ENCODE measurements at regions not wholly inside any gene's neighbourhood (a gene's known extent, or its start where the extent isn't known, plus 50 kb on each side); places are given as distances from the start of the nearest gene placed in this dataset.

DNA sequence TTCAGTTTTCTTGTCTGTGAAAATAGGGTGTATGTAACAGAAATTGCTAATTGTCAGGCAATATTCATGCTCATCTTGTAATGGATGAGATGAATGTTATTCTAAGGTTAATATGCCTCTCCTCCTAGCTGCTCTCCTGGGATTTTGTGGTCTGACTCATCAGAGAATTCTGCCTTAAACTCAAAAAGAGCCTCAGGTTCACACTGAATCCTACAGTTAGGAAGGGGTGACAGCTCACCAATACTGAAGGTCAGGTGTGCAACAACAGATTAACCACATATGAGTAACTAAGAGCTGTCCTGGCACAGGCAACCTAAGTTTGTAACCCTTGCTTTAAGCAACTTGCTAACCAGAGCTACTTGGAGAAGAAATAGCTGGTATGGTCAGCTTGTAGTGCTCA lies 197.7 kb downstream of the SPATA18 start:
- Mint-ChIP-seq H3K27me3 (ENCODE audit: unreplicated experiment) (peaks cover 17% of the 10 kb centered on the region), H3K27ac (ENCODE audit: unreplicated experiment) (no peak overlapping the region), H3K36me3 (ENCODE audit: unreplicated experiment) (no peaks in the 10 kb centered on the region), H3K4me1 (ENCODE audit: unreplicated experiment) (peaks cover 6% of the 10 kb centered on the region), H3K4me3 (ENCODE audit: unreplicated experiment) (no peak overlapping the region), H3K9me3 (ENCODE audit: unreplicated experiment) (peaks cover 12% of the 10 kb centered on the region)
- no peak for DNase-seq (ENCODE audit: extremely low spot score, unreplicated experiment)
- TF ChIP-seq, protein P1, sequence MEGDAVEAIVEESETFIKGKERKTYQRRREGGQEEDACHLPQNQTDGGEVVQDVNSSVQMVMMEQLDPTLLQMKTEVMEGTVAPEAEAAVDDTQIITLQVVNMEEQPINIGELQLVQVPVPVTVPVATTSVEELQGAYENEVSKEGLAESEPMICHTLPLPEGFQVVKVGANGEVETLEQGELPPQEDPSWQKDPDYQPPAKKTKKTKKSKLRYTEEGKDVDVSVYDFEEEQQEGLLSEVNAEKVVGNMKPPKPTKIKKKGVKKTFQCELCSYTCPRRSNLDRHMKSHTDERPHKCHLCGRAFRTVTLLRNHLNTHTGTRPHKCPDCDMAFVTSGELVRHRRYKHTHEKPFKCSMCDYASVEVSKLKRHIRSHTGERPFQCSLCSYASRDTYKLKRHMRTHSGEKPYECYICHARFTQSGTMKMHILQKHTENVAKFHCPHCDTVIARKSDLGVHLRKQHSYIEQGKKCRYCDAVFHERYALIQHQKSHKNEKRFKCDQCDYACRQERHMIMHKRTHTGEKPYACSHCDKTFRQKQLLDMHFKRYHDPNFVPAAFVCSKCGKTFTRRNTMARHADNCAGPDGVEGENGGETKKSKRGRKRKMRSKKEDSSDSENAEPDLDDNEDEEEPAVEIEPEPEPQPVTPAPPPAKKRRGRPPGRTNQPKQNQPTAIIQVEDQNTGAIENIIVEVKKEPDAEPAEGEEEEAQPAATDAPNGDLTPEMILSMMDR (IDR thresholded peaks at IDR 0.05): no peak

DNA sequence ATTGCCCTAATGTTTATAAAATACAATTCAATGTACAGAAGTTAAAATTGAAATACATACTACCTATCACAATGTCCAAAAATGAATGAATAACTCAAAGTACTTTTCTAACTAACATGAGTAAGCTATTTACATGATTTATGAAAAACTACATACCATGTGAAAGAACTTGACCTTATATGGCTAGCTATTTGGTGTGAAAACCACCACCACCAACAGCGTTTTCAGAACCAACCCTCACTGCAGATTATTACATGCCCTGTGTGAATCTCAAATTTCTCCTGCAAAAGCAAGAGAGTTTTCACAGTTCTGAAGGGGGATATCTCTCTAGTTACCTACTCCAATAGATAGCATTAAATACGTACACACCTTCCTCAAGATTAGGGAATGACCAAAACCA lies 198.5 kb downstream of the SPATA18 start:
- TF ChIP-seq, protein P1 (IDR thresholded peaks at IDR 0.05): no peak
- Mint-ChIP-seq H3K9me3 (ENCODE audit: unreplicated experiment) (peaks cover 12% of the 10 kb centered on the region), H3K36me3 (ENCODE audit: unreplicated experiment) (no peaks in the 10 kb centered on the region), H3K4me3 (ENCODE audit: unreplicated experiment) (no peak overlapping the region), H3K27ac (ENCODE audit: unreplicated experiment) (no peak overlapping the region), H3K27me3 (ENCODE audit: unreplicated experiment) (peaks cover 11% of the 10 kb centered on the region), H3K4me1 (ENCODE audit: unreplicated experiment) (peaks cover 6% of the 10 kb centered on the region)
- no peak for DNase-seq (ENCODE audit: extremely low spot score, unreplicated experiment)

DNA sequence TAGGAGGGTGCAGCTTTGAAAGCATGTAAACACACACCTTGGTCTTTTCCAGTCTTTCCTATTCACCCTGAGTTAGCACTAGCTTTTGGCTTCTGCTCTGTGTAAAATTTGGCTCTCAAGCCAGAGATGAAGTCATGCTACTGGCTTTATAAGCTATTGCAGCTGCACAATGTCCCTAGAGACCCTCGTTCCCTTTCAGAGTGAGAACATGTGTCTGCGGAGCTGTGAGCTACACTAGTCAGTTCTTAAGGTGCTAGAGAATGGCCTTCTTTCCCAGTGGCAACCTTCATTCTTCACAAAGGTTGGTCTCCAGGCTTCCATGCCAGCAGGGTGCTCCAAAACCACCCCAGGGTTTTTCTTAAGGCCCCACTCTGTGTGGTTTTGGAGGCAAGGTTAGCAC lies 199.1 kb downstream of the SPATA18 start:
- Mint-ChIP-seq H3K4me1 (ENCODE audit: unreplicated experiment) (peaks cover 6% of the 10 kb centered on the region), H3K27me3 (ENCODE audit: unreplicated experiment) (peaks cover 11% of the 10 kb centered on the region), H3K27ac (ENCODE audit: unreplicated experiment) (no peak overlapping the region), H3K9me3 (ENCODE audit: unreplicated experiment) (peaks cover 12% of the 10 kb centered on the region), H3K4me3 (ENCODE audit: unreplicated experiment) (no peak overlapping the region), H3K36me3 (ENCODE audit: unreplicated experiment) (no peaks in the 10 kb centered on the region)
- DNase-seq (ENCODE audit: extremely low spot score, unreplicated experiment): no peak
- TF ChIP-seq, protein P1 (IDR thresholded peaks at IDR 0.05): no peak

DNA sequence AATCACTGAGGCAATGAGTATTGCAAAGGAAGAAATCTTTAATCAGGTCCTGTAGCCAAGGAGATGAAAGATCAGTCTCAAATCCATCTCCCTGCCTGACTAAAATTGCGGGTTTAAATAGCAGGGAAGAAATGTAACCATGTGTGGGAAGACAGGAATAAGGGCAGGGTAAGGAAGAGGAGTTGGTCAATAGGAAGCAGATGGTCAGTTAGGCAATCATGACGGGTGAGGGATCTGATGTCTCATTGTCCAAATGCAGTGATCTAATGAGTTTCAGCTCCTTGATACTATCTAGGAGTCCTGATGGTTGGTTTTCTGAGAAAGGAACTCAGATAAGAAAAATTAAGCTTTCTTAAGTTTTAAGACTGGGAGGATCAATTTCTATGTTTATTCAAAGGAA lies 200.8 kb downstream of the SPATA18 start:
- Mint-ChIP-seq H3K27ac (ENCODE audit: unreplicated experiment) (no peak overlapping the region), H3K27me3 (ENCODE audit: unreplicated experiment) (peaks cover 18% of the 10 kb centered on the region), H3K4me3 (ENCODE audit: unreplicated experiment) (no peak overlapping the region), H3K4me1 (ENCODE audit: unreplicated experiment) (peaks cover 6% of the 10 kb centered on the region), H3K9me3 (ENCODE audit: unreplicated experiment) (peaks cover 12% of the 10 kb centered on the region), H3K36me3 (ENCODE audit: unreplicated experiment) (no peaks in the 10 kb centered on the region)
- TF ChIP-seq, protein P1 (IDR thresholded peaks at IDR 0.05): no peak
- no peak for DNase-seq (ENCODE audit: extremely low spot score, unreplicated experiment)

DNA sequence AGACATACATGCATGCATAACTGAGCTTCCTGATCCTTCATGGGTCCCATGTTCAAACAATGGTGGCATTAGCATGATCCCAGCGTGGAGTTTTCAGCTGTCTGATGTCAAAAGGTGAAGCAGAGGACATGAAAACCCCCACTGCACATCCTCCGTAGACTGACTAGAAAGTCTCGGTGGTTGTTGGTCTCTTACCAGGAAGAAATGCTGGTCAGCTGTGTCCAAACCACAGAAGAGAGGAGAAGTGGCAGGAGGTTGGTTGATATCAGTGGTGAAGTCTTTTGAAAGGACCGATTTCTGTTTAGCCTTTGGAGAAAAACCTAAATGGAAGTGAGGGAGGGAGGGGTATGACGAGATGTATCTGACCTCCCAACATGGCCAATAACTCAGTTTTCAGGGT lies 201.9 kb downstream of the SPATA18 start:
- Mint-ChIP-seq H3K27ac (ENCODE audit: unreplicated experiment) (no peak overlapping the region), H3K9me3 (ENCODE audit: unreplicated experiment) (peaks cover 12% of the 10 kb centered on the region), H3K4me3 (ENCODE audit: unreplicated experiment) (no peak overlapping the region), H3K36me3 (ENCODE audit: unreplicated experiment) (no peaks in the 10 kb centered on the region), H3K4me1 (ENCODE audit: unreplicated experiment) (peaks cover 6% of the 10 kb centered on the region), H3K27me3 (ENCODE audit: unreplicated experiment) (peaks cover 15% of the 10 kb centered on the region)
- TF ChIP-seq, protein P1 (IDR thresholded peaks at IDR 0.05): no peak
- no peak for DNase-seq (ENCODE audit: extremely low spot score, unreplicated experiment)
